Neural progenitor cell (in vitro differentiated cells): ENCODE measurements at regions not wholly inside any gene's neighbourhood (a gene's known extent, or its start where the extent isn't known, plus 50 kb on each side); places are given as distances from the start of the nearest gene placed in this dataset.
"Not testable (repeated sequence)": the region's sequence is repeated elsewhere in the genome, so short reads cannot be mapped to it uniquely, and the experiment has no call there.

ENCODE experiments used
- DNase-seq: peaks from one replicate; pipeline ENCODE4 v3.0.0-alpha.2; 2016; ENCODE audit warnings: low spot score
- H2AFZ ChIP-seq: fragments of 200-600 bp; sonication (generic); replicated peaks from 2 replicates; pipeline ENCODE4 v1.6.1; 2016; ENCODE audit warnings: antibody characterized with exemption
- H3F3A ChIP-seq: fragments of 200-600 bp; sonication (generic); 2 replicates; pipeline ENCODE4 v1.6.1; 2016; ENCODE audit warnings: antibody characterized with exemption, low read depth
- H3K27ac ChIP-seq: fragments of 200-600 bp; sonication (generic); 2 replicates; pipeline ENCODE4 v1.5.1; 2016; ENCODE audit warnings: mild to moderate bottlenecking
- H3K27me3 ChIP-seq: fragments of 200-600 bp; sonication (generic); 2 replicates; pipeline ENCODE4 v1.6.1; 2016; ENCODE audit warnings: mild to moderate bottlenecking, moderate library complexity
- H3K36me3 ChIP-seq: fragments of 200-600 bp; sonication (generic); 2 replicates; pipeline ENCODE4 v1.5.1; 2016
- H3K4me1 ChIP-seq: fragments of 200-600 bp; sonication (generic); 2 replicates; pipeline ENCODE4 v1.6.1; 2016; ENCODE audit warnings: mixed run types
- H3K4me2 ChIP-seq: fragments of 200-600 bp; sonication (generic); 2 replicates; pipeline ENCODE4 v1.6.1; 2016
- H3K4me3 ChIP-seq: fragments of 200-600 bp; sonication (generic); 2 replicates; pipeline ENCODE4 v1.5.1; 2016
- H3K79me2 ChIP-seq: fragments of 200-600 bp; sonication (generic); 2 replicates; pipeline ENCODE4 v1.6.1; 2016; ENCODE audit warnings: low read depth
- H3K9ac ChIP-seq: fragments of 200-600 bp; sonication (generic); 2 replicates; pipeline ENCODE4 v1.6.1; 2016
- H3K9me3 ChIP-seq: fragments of 200-600 bp; sonication (generic); 2 replicates; pipeline ENCODE4 v1.5.1; 2016; ENCODE audit warnings: low read depth
- H4K20me1 ChIP-seq: fragments of 200-600 bp; sonication (generic); 2 replicates; pipeline ENCODE4 v1.6.1; 2016; ENCODE audit warnings: low read depth
- H3K27ac Mint-ChIP-seq: 3 replicates; pipeline ENCODE4 v1.8.0; 2021; ENCODE audit warnings: mixed read lengths
- H3K27me3 Mint-ChIP-seq: 2 replicates; pipeline ENCODE4 v1.8.0; 2022; ENCODE audit warnings: low read depth, mild to moderate bottlenecking, inconsistent platforms, moderate library complexity, mixed read lengths; ENCODE audit not compliant: insufficient read depth
- H3K36me3 Mint-ChIP-seq: 3 replicates; pipeline ENCODE4 v1.8.0; 2021; ENCODE audit warnings: mixed read lengths
- H3K4me1 Mint-ChIP-seq: 3 replicates; pipeline ENCODE4 v1.8.0; 2021; ENCODE audit warnings: mixed read lengths
- H3K4me3 Mint-ChIP-seq: 3 replicates; pipeline ENCODE4 v1.8.0; 2021; ENCODE audit warnings: mild to moderate bottlenecking, moderate library complexity, mixed read lengths
- H3K9me3 Mint-ChIP-seq: 3 replicates; pipeline ENCODE4 v1.8.0; 2020; ENCODE audit warnings: mixed read lengths
- CTCF ChIP-seq: fragments of 200-600 bp; sonication (generic); IDR thresholded peaks from 2 replicates; pipeline ENCODE4 v1.5.1; 2017; ENCODE audit warnings: antibody characterized with exemption, mild to moderate bottlenecking
- EZH2 ChIP-seq: fragments of 200-600 bp; sonication (generic); IDR thresholded peaks from 2 replicates; pipeline ENCODE4 v1.6.1; 2017; ENCODE audit warnings: antibody characterized with exemption, mild to moderate bottlenecking, moderate library complexity
- EZH2phosphoT487 ChIP-seq: fragments of 200-600 bp; sonication (generic); IDR thresholded peaks from 2 replicates; pipeline ENCODE4 v1.6.1; 2017; ENCODE audit warnings: antibody characterized with exemption

GRCh38 chrX:65392284-65392683 lies 142.3 kb downstream of the LAS1L start:
- peaks cover 5% of the 10 kb centered on the region for H3K9me3 ChIP-seq
- H3K4me3 ChIP-seq, result no peak overlapping the region
- Mint-ChIP-seq H3K27me3 (no peaks in the 10 kb centered on the region), H3K9me3 (peaks cover 31% of the 10 kb centered on the region), H3K4me1 (no peaks in the 10 kb centered on the region), H3K4me3 (no peak overlapping the region), H3K27ac (no peak overlapping the region), H3K36me3 (peaks cover 2% of the 10 kb centered on the region)
- no peaks in the 10 kb centered on the region for H3K79me2 ChIP-seq
- DNase-seq, result no peak
- no peak overlapping the region for H3K27ac ChIP-seq
- no peak overlapping the region for H3K9ac ChIP-seq
- no peak overlapping the region for H2AFZ ChIP-seq
- no peaks in the 10 kb centered on the region for H3K27me3 ChIP-seq
- no peak overlapping the region for H3K4me2 ChIP-seq
- H3F3A ChIP-seq, result no peaks in the 10 kb centered on the region
- no peaks in the 10 kb centered on the region for H3K4me1 ChIP-seq
- TF ChIP-seq EZH2 (no peak), CTCF (no peak), EZH2phosphoT487 (no peak)
- H3K36me3 ChIP-seq, result no peaks in the 10 kb centered on the region
- no peaks in the 10 kb centered on the region for H4K20me1 ChIP-seq

GRCh38 chrX:65389120-65389519 lies 145.5 kb downstream of the LAS1L start:
- not testable (repeated sequence) for H3K4me1 Mint-ChIP-seq, H3K27ac ChIP-seq, H3K4me3 ChIP-seq, H2AFZ ChIP-seq, H3K9me3 ChIP-seq, H3K27me3 Mint-ChIP-seq, H3K9ac ChIP-seq, H3K36me3 ChIP-seq, H4K20me1 ChIP-seq, H3K4me3 Mint-ChIP-seq, H3K79me2 ChIP-seq, DNase-seq, H3K36me3 Mint-ChIP-seq, H3K27ac Mint-ChIP-seq, H3F3A ChIP-seq, H3K4me1 ChIP-seq, H3K27me3 ChIP-seq, H3K4me2 ChIP-seq
- H3K9me3 Mint-ChIP-seq, result peaks cover 39% of the 10 kb centered on the region
